Esophagus squamous epithelium (tissue), 4 donors: ENCODE measurements at regions not wholly inside any gene's neighbourhood (a gene's known extent, or its start where the extent isn't known, plus 50 kb on each side); places are given as distances from the start of the nearest gene placed in this dataset.

Source experiments
- CTCF ChIP-seq, 6 experiments: fragments of 450-650 bp in 4 of 6; fragments of 200-600 bp in 2 of 6; sonication (generic) in 2 of 6; IDR thresholded peaks; one replicate each; pipeline ENCODE4 v1.5.1; 2016 to 2019; ENCODE audit warnings: antibody characterized with exemption in 6 of 6, mild to moderate bottlenecking in 4 of 6, moderate library complexity in 4 of 6
- POLR2A ChIP-seq, 4 donors: fragments of 450-650 bp; IDR thresholded peaks; one replicate each; pipeline ENCODE4 v1.6.1; 2017; ENCODE audit warnings: antibody characterized with exemption in 4 of 4, mild to moderate bottlenecking in 4 of 4, moderate library complexity in 3 of 4

- TF ChIP-seq CTCF (IDR thresholded peaks at IDR 0.05) (no peak), POLR2A (IDR thresholded peaks at IDR 0.05) (no peak)
These were observed 467.0 kb upstream of the DIPK2B start for GRCh38 chrX:45667666-45668065.
